GM12892 (cell line): ENCODE measurements at regions not wholly inside any gene's neighbourhood (a gene's known extent, or its start where the extent isn't known, plus 50 kb on each side); places are given as distances from the start of the nearest gene placed in this dataset.

ENCODE experiments used
- DNase-seq: peaks from one replicate; pipeline ENCODE4 v3.0.0; 2011; ENCODE audit not compliant: insufficient read length
- FAIRE-seq: peaks from 2 replicates; lab custom pipeline; 2011; peaks lifted over from hg19 to GRCh38; lab: Jason Lieb, UNC
- POLR2A ChIP-seq: IDR thresholded peaks from 2 replicates; pipeline ENCODE4 v1.6.1; 2011; ENCODE audit warnings: low read depth, low read length, control low read depth
- POLR2AphosphoS5 ChIP-seq: IDR thresholded peaks from 2 replicates; pipeline ENCODE4 v1.6.1; 2011; ENCODE audit warnings: low read depth, low read length, control low read depth
- TAF1 ChIP-seq: IDR thresholded peaks from 2 replicates; pipeline ENCODE4 v1.6.1; 2011; ENCODE audit warnings: low read depth, mild to moderate bottlenecking, control low read depth, low read length, borderline replicate concordance

DNA sequence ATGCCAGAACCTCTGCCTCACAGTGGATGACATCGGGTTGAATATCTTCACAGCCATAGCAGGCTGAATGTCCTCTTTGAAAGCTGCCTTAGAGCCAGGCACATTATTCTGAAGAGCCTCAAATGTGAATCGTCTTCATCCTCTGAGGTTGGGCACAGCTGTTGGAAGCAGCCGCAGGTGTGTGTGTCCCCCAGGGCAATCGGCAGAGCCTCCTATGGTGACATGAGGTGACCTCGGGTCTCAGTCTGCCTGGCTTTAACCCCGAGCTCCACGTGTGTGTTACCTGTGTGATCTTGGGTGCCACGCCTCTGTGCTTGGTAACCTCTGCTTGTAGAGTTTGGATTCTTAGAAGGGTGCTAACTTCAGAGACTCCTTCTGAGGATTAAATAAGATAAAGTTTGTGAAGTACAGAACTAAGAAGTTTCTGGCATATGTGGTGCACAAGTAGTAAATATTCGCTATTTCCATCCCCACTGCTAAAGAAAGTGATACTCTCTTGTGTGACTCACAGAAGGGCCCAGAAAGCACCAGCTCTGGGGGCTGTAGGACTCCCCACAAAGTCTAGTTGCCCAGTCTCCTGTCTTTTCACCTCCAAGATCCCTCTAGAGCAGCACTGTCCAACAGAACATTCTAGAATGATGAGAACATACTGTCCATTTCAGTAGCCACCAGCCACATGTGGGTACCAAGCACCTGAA is 500.9 kb downstream of the NPHP4 start:
- DNase-seq (no peak), FAIRE-seq (no peak)
- TF ChIP-seq TAF1 = no peak
- no peak for TF ChIP-seq POLR2AphosphoS5
- TF ChIP-seq POLR2A = no peak

GRCh38 chr1:5490635-5491034 is 501.6 kb downstream of the NPHP4 start:
- no peak for DNase-seq
- TF ChIP-seq TAF1 = no peak
- no peak for TF ChIP-seq POLR2AphosphoS5
- TF ChIP-seq POLR2A = no peak
- no peak for FAIRE-seq

DNA sequence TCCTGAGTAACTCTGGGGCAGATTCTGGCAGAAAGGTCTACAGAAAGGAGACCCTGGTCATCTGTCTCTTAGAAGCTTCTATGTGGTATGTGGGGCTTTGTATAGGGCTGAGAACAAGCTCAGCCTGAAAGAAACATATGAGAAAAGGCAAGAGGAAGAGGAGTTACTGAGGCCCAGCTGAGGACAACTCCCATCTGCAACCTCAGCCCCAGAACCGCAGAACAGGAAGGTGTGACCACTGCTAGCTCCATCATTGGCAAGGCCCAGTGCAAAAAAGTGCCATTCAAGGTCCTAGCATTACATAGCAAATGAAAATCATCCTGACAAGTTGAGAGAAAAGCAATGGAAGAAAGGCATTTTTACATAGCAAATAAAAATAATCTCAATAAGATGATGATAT is 503.8 kb downstream of the NPHP4 start:
- TF ChIP-seq POLR2AphosphoS5 (no peak), TAF1 (no peak), POLR2A (no peak)
- DNase-seq = no peak
- FAIRE-seq = no peak

- no peak for FAIRE-seq
Observed at GRCh38 chr1:5485968-5486696, 506.1 kb downstream of the NPHP4 start.

GRCh38 chr1:5485436-5485835 is 506.8 kb downstream of the NPHP4 start:
- no peak for TF ChIP-seq POLR2AphosphoS5
- TF ChIP-seq TAF1 = no peak
- FAIRE-seq = no peak
- no peak for DNase-seq

More at GRCh38 chr1:5485968-5486696, 506.1 kb downstream of the NPHP4 start:
- no peak for DNase-seq
- TF ChIP-seq POLR2AphosphoS5 (no peak), TAF1 (no peak), POLR2A (no peak)

GRCh38 chr1:5484451-5485165 is 507.6 kb downstream of the NPHP4 start:
- FAIRE-seq (no peak), DNase-seq (no peak)
- TF ChIP-seq TAF1 = no peak
- TF ChIP-seq POLR2A = no peak
- no peak for TF ChIP-seq POLR2AphosphoS5

GRCh38 chr1:5481889-5482288 is 510.3 kb downstream of the NPHP4 start:
- no peak for DNase-seq
- TF ChIP-seq POLR2A (no peak), TAF1 (no peak), POLR2AphosphoS5 (no peak)
- FAIRE-seq = no peak

DNA sequence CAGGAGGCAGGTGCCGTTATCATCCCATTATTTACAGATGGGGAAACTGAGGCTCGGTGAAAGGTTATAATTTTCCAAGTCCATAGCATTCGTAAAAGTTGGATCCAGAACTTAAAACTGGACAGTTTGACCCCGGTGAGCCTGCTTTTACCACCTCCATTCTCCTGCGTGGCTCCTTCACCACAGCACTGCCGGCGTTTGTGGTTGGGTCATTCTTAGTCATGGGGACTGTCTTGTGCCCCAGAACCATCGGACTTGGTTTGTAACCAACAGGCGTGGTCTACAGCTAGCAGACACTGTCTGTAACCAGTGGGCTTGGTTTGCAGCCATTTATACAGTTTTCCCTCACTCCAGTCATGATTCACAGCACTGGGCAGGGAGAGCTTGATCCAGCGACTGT is 511.3 kb downstream of the NPHP4 start:
- TF ChIP-seq TAF1 = no peak
- no peak for TF ChIP-seq POLR2AphosphoS5
- no peak for TF ChIP-seq POLR2A
- no peak for FAIRE-seq
- no peak for DNase-seq

GRCh38 chr1:5479876-5480646 is 512.2 kb downstream of the NPHP4 start:
- no peak for TF ChIP-seq TAF1
- TF ChIP-seq POLR2AphosphoS5 = no peak
- no peak for TF ChIP-seq POLR2A
- DNase-seq (no peak), FAIRE-seq (no peak)

- FAIRE-seq = no peak
- DNase-seq = no peak
- no peak for TF ChIP-seq POLR2A
- no peak for TF ChIP-seq POLR2AphosphoS5
- no peak for TF ChIP-seq TAF1
Observed at GRCh38 chr1:5478961-5479360, 513.3 kb downstream of the NPHP4 start.
